CD4-positive, alpha-beta T cell (primary cell): ENCODE measurements at regions not wholly inside any gene's neighbourhood (a gene's known extent, or its start where the extent isn't known, plus 50 kb on each side); places are given as distances from the start of the nearest gene placed in this dataset.

ENCODE experiments used
- ATAC-seq: fragments of 200-7000 bp; cut with Tn5 transposase; one replicate; pipeline ENCODE4 v1.10.0; 2022; ENCODE audit warnings: mild to moderate bottlenecking; ENCODE audit not compliant: poor library complexity
- CTCF ChIA-PET: fragments of 350-600 bp; sonication (Branson Sonifier 250); formaldehyde crosslinking; loops from one replicate; lab custom pipeline; 2021; ENCODE audit warnings: antibody characterized with exemption, inconsistent platforms; lab: Charles Lee
- POLR2A ChIA-PET: fragments of 350-600 bp; sonication (Branson Sonifier 250); formaldehyde crosslinking; loops from one replicate; lab custom pipeline; 2021; ENCODE audit warnings: antibody characterized with exemption, inconsistent platforms; lab: Charles Lee
- DNase-seq, 14 experiments: peaks; one replicate each; pipeline ENCODE4 v3.0.0-alpha.2; 2013 to 2020; ENCODE audit warnings: mixed read lengths in 2 of 14
- H3K27ac ChIP-seq, 2 donors: one replicate each; pipeline versions ENCODE4 v1.5.1 to v1.7.0; 2013; ENCODE audit warnings: low read length in 2 of 2, low read depth in 1 of 2, mild to moderate bottlenecking in 1 of 2
- H3K27me3 ChIP-seq, 2 experiments: 1 replicate in 1 of 2; 2 replicates in 1 of 2; pipeline versions ENCODE4 v1.6.1 to v1.7.0; 2013; ENCODE audit warnings: low read length in 2 of 2, control low read depth in 1 of 2, mild to moderate bottlenecking in 1 of 2, moderate library complexity in 1 of 2; ENCODE audit not compliant: insufficient read depth in 2 of 2, control insufficient read depth in 1 of 2
- H3K36me3 ChIP-seq: one replicate; pipeline ENCODE4 v1.6.1; 2013; ENCODE audit warnings: low read length, control low read depth; ENCODE audit not compliant: insufficient read depth
- H3K4me1 ChIP-seq: one replicate; pipeline ENCODE4 v1.6.1; 2013; ENCODE audit warnings: low read length, control low read depth; ENCODE audit not compliant: insufficient read depth
- H3K4me3 ChIP-seq: one replicate; pipeline ENCODE4 v1.5.1; 2013; ENCODE audit warnings: mild to moderate bottlenecking, low read length, moderate library complexity
- H3K9me3 ChIP-seq, 2 experiments: 1 replicate in 1 of 2; 2 replicates in 1 of 2; pipeline versions ENCODE4 v1.6.1 to v1.7.0; 2013; ENCODE audit warnings: low read length in 2 of 2, mild to moderate bottlenecking in 2 of 2, control low read depth in 1 of 2, moderate library complexity in 1 of 2; ENCODE audit not compliant: control insufficient read depth in 1 of 2, insufficient read depth in 1 of 2
- H3K27ac Mint-ChIP-seq: one replicate; pipeline ENCODE4 v1.8.0; 2020; ENCODE audit warnings: mixed read lengths
- H3K27me3 Mint-ChIP-seq: one replicate; pipeline ENCODE4 v1.8.0; 2021; ENCODE audit warnings: mixed read lengths
- H3K36me3 Mint-ChIP-seq: one replicate; pipeline ENCODE4 v1.8.0; 2021; ENCODE audit warnings: low read depth, mixed read lengths
- H3K4me1 Mint-ChIP-seq: one replicate; pipeline ENCODE4 v1.8.0; 2021; ENCODE audit warnings: low read depth, mixed read lengths
- H3K4me3 Mint-ChIP-seq: one replicate; pipeline ENCODE4 v1.8.0; 2020; ENCODE audit warnings: mild to moderate bottlenecking, mixed read lengths
- H3K9me3 Mint-ChIP-seq: one replicate; pipeline ENCODE4 v1.8.0; 2020; ENCODE audit warnings: mixed read lengths
- CTCF ChIP-seq: fragments of 200-600 bp; IDR thresholded peaks from one replicate; pipeline ENCODE4 v1.8.0; 2022; ENCODE audit warnings: antibody characterized with exemption, mild to moderate bottlenecking
- intact Hi-C, 2 experiments: fragments of 100-400 bp; cut with DNase I in 1 of 2; cut with micrococcal nuclease in 1 of 2; formaldehyde crosslinking; loops; one replicate each; pipeline versions ENCODE4 v1.15.1 to v1.9.0; 2023 to 2025; cut with DNase I, micrococcal nuclease

GRCh38 chr9:13383855-13384254 lies 104.4 kb upstream of the MPDZ start:
- ATAC-seq (no peak), DNase-seq (no peak)
- H3K27ac ChIP-seq: no peak overlapping the region
- Mint-ChIP-seq H3K9me3 (peaks cover 11% of the 10 kb centered on the region), H3K27me3 (no peaks in the 10 kb centered on the region), H3K4me3 (no peak overlapping the region), H3K4me1 (no peaks in the 10 kb centered on the region), H3K36me3 (no peaks in the 10 kb centered on the region), H3K27ac (no peak overlapping the region)
- H3K4me3 ChIP-seq: no peak overlapping the region
- ChIA-PET POLR2A (no interaction called here), CTCF (no interaction called here)
- peaks cover 0 to 4% of the 10 kb centered on the region in 2 experiments for H3K9me3 ChIP-seq
- no peaks in the 10 kb centered on the region for H3K36me3 ChIP-seq
- no peaks in the 10 kb centered on the region for H3K4me1 ChIP-seq
- TF ChIP-seq CTCF: no peak
- H3K27me3 ChIP-seq: no peaks in the 10 kb centered on the region
- intact Hi-C loops: no loop called here

- DNase-seq: no peak
- Histone ChIP-seq H3K36me3 (no peaks in the 10 kb centered on the region), H3K4me3 (no peak overlapping the region), H3K4me1 (no peaks in the 10 kb centered on the region), H3K9me3 (peaks cover 0 to 7% of the 10 kb centered on the region in 2 experiments), H3K27me3 (no peaks in the 10 kb centered on the region), H3K27ac (no peak overlapping the region)
- no peak for TF ChIP-seq CTCF
- ATAC-seq: no peak
- Mint-ChIP-seq H3K36me3 (no peaks in the 10 kb centered on the region), H3K27ac (no peak overlapping the region), H3K27me3 (no peaks in the 10 kb centered on the region), H3K9me3 (peaks cover 11% of the 10 kb centered on the region), H3K4me3 (no peak overlapping the region), H3K4me1 (no peaks in the 10 kb centered on the region)
- POLR2A ChIA-PET: no interaction called here
- CTCF ChIA-PET: no interaction called here
- intact Hi-C loops: no loop called here
These were observed 103.7 kb upstream of the MPDZ start for GRCh38 chr9:13383216-13383615.

- H3K27ac ChIP-seq: no peak overlapping the region
These were observed 103.1 kb upstream of the MPDZ start for GRCh38 chr9:13382595-13382994.

More at GRCh38 chr9:13382595-13382994, 103.1 kb upstream of the MPDZ start:
- H3K4me1 Mint-ChIP-seq: no peaks in the 10 kb centered on the region
- no peak overlapping the region for H3K27ac Mint-ChIP-seq
- Histone ChIP-seq H3K36me3 (no peaks in the 10 kb centered on the region), H3K4me3 (no peak overlapping the region), H3K27me3 (no peaks in the 10 kb centered on the region), H3K9me3 (peaks cover 0 to 7% of the 10 kb centered on the region in 2 experiments), H3K4me1 (no peaks in the 10 kb centered on the region)
- intact Hi-C loops: no loop called here
- DNase-seq: no peak
- ChIA-PET POLR2A (no interaction called here), CTCF (no interaction called here)
- no peak for TF ChIP-seq CTCF
- ATAC-seq: no peak
- H3K4me3 Mint-ChIP-seq: no peak overlapping the region
- peaks cover 11% of the 10 kb centered on the region for H3K9me3 Mint-ChIP-seq
- H3K27me3 Mint-ChIP-seq: no peaks in the 10 kb centered on the region
- H3K36me3 Mint-ChIP-seq: no peaks in the 10 kb centered on the region
